Upper lobe of right lung (tissue), 1 donor: ENCODE measurements at regions not wholly inside any gene's neighbourhood (a gene's known extent, or its start where the extent isn't known, plus 50 kb on each side); places are given as distances from the start of the nearest gene placed in this dataset.

Experiments used
- ATAC-seq: fragments of 200-7000 bp; cut with Tn5 transposase; one replicate; pipeline ENCODE4 v1.9.1; 2020; ENCODE audit warnings: mild to moderate bottlenecking, moderate library complexity
- DNase-seq: peaks from one replicate; pipeline ENCODE4 v3.0.0-alpha.2; 2020
- H3K27ac ChIP-seq: fragments of 200-600 bp; one replicate; pipeline ENCODE4 v1.8.0; 2022
- H3K27me3 ChIP-seq: fragments of 200-600 bp; one replicate; pipeline ENCODE4 v1.8.0; 2022; ENCODE audit warnings: mild to moderate bottlenecking
- H3K36me3 ChIP-seq: fragments of 200-600 bp; one replicate; pipeline ENCODE4 v1.8.0; 2022
- H3K4me1 ChIP-seq: fragments of 200-600 bp; one replicate; pipeline ENCODE4 v1.8.0; 2022
- H3K4me3 ChIP-seq: fragments of 200-600 bp; one replicate; pipeline ENCODE4 v1.8.0; 2022; ENCODE audit warnings: mild to moderate bottlenecking
- H3K9me3 ChIP-seq: fragments of 200-600 bp; one replicate; pipeline ENCODE4 v1.8.0; 2022
- CTCF ChIP-seq: fragments of 200-600 bp; IDR thresholded peaks from one replicate; pipeline ENCODE4 v1.8.0; 2022; ENCODE audit warnings: antibody characterized with exemption
- intact Hi-C: fragments of 100-400 bp; cut with DNase I; formaldehyde crosslinking; loops from one replicate; pipeline ENCODE4 v1.11.0; 2022
- donor health status: DM: no; HTN: yes; CAD: no; lungs with severe emphysema.

GRCh38 chr7:156002362-156003066 is 190.3 kb upstream of the SHH start:
- H3K9me3 ChIP-seq: no peaks in the 10 kb centered on the region
- ATAC-seq (no peak), DNase-seq (no peak)
- H3K4me3 ChIP-seq: no peak overlapping the region
- H3K27me3 ChIP-seq: no peaks in the 10 kb centered on the region
- H3K4me1 ChIP-seq: no peaks in the 10 kb centered on the region
- TF ChIP-seq CTCF: no peak
- H3K36me3 ChIP-seq: no peaks in the 10 kb centered on the region
- intact Hi-C loops: no loop called here
- H3K27ac ChIP-seq: no peak overlapping the region

- peak; percentile 38 for DNase-seq
- H3K4me3 ChIP-seq: no peak overlapping the region
- no peaks in the 10 kb centered on the region for H3K36me3 ChIP-seq
- no peaks in the 10 kb centered on the region for H3K4me1 ChIP-seq
- H3K27ac ChIP-seq: no peak overlapping the region
- no peaks in the 10 kb centered on the region for H3K27me3 ChIP-seq
- no peak for ATAC-seq
- TF ChIP-seq CTCF: no peak
- H3K9me3 ChIP-seq: no peaks in the 10 kb centered on the region
- intact Hi-C loops: no loop called here
Measured at GRCh38 chr7:156001496-156002260, 189.4 kb upstream of the SHH start.

- ATAC-seq (no peak), DNase-seq (peak; percentile 40)
- Histone ChIP-seq H3K36me3 (no peaks in the 10 kb centered on the region), H3K4me1 (no peaks in the 10 kb centered on the region), H3K27ac (no peak overlapping the region), H3K9me3 (no peaks in the 10 kb centered on the region), H3K4me3 (no peak overlapping the region), H3K27me3 (no peaks in the 10 kb centered on the region)
- intact Hi-C loops: no loop called here
- no peak for TF ChIP-seq CTCF
Measured at GRCh38 chr7:156000601-156001396, 188.5 kb upstream of the SHH start.

GRCh38 chr7:155999631-156000489 is 187.6 kb upstream of the SHH start:
- Histone ChIP-seq H3K27ac (no peak overlapping the region), H3K4me3 (no peak overlapping the region), H3K4me1 (no peaks in the 10 kb centered on the region), H3K9me3 (no peaks in the 10 kb centered on the region), H3K27me3 (no peaks in the 10 kb centered on the region), H3K36me3 (no peaks in the 10 kb centered on the region)
- intact Hi-C loops: no loop called here
- DNase-seq: no peak
- no peak for TF ChIP-seq CTCF
- no peak for ATAC-seq
